Stimulated activated CD8-positive, alpha-beta memory T cell treated with anti-CD3 and anti-CD28 coated beads, Interleukin-12 subunit alpha, Interleukin-12 subunit beta, amount 100 ng/mL, for 1 hour (primary cell): ENCODE measurements at regions not wholly inside any gene's neighbourhood (a gene's known extent, or its start where the extent isn't known, plus 50 kb on each side); places are given as distances from the start of the nearest gene placed in this dataset.

ENCODE experiments used
- DNase-seq: peaks from one replicate; pipeline ENCODE4 v3.0.0-alpha.2; 2020; ENCODE audit warnings: low read depth

DNA sequence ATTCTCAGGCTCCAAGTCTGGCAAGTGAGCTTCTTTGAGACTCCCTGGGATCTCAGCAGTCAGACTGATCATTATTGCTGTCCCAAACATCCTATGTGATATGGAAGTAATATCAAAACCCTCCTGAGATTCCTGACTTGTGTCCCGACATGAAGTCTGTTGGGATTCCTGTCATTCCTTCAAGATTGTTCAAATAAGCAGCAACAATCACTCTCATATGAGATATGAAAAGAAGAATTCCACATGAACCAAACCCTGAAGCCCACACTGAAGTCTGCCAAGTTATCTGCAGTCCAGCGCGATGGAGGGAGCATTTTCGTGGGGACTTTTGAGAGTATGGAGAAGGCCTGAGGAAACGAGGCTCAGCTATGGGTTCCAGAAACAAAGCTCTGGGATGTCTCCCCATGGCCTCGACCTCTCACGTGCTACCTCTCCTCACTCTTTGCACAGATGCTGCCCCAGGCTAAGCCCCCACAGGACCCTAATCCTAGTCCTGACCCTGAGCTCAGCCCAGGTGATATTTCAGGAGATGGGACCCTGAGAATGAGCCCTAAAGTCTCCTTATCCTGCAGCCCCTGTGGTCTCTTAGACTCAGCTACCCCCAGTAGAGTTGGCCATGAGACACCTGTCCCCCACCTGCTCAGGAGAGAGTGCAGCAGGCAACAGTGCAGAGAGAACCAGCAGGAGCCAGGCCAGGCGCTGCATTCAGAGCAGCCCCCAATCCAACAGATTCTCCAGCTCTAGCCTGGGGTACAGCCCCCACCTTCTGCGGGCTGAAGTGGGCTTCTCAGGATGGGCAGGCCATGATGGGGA, 100.2 kb downstream of the GGTLC2 start:
- no peak for DNase-seq

GRCh38 chr22:22745225-22746060, 101.0 kb downstream of the GGTLC2 start:
- no peak for DNase-seq

DNA sequence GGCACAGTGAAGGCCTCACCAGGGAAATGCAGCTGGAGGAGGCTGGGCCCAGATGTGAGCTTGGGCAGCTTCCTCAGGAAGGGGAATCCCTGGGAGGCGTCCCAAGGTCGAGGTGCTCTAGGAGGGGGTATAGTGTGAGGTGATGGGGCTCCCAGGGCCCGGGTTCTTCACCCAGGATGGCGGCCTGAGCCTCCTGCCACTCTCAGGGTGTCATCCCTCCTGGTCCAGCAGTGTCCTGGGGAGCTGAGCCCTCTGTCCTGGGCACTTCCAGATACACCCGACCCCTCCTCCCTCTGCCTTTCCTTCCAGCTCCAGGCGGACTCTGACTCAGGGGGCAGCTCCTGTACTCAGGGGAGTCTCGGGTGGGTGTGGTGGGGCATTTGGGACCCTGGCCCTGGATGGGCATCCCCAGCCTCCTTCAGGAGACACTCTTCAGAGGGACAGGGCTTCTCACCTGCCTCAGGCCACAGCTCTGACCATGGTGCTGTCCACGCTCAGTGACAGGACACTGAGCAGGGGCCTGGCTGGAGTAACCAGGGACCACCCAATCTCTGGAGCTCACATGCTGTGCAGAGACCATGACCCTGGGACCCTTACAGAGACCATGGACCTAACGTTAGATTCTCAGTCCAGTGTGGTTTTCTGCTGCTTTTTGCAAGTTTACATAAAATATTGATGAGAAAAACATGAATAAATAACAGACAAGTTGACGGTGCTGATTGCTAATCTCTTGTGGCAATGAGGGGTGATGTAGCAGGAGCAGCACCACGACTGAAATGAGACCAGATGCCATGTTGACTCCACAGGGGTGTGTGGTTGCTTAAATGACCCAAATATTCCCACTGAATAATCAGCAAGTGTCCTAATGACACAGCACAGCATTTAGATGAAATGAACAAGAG, 101.9 kb downstream of the GGTLC2 start:
- no peak for DNase-seq

- no peak for DNase-seq
Measured at GRCh38 chr22:22746963-22747933, 102.8 kb downstream of the GGTLC2 start.

GRCh38 chr22:22748297-22748743, 103.9 kb downstream of the GGTLC2 start:
- DNase-seq, result no peak

GRCh38 chr22:22748756-22749155, 104.3 kb downstream of the GGTLC2 start:
- DNase-seq, result no peak

GRCh38 chr22:22749167-22749758, 104.8 kb downstream of the GGTLC2 start:
- no peak for DNase-seq

GRCh38 chr22:22750335-22751042, 106.1 kb downstream of the GGTLC2 start:
- no peak for DNase-seq

GRCh38 chr22:22751043-22751603, 106.7 kb downstream of the GGTLC2 start:
- DNase-seq, result no peak

- no peak for DNase-seq
Measured at GRCh38 chr22:22752199-22752555, 107.8 kb downstream of the GGTLC2 start.

GRCh38 chr22:22752556-22753477, 108.4 kb downstream of the GGTLC2 start:
- DNase-seq, result no peak

GRCh38 chr22:22753526-22754267, 109.3 kb downstream of the GGTLC2 start:
- peak; percentile 72 for DNase-seq

DNA sequence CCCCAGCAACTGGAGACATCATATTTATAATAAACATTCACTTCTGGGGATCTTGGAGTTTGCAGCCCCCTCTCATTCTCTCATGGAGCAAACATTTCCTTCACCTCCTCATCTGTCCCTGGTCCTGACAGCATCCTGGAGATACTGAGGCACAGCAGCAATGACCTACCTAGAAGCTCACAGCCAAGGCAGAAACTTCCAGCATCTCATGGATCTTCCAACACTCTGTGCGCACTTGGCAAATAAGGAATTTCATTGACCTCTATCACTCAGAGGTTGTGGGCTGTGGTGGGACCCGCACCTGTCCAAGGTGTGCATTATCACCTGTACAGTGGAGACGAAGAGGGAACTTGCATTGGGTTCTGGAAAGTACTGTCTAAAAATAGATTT, 109.8 kb downstream of the GGTLC2 start:
- DNase-seq, result no peak

DNA sequence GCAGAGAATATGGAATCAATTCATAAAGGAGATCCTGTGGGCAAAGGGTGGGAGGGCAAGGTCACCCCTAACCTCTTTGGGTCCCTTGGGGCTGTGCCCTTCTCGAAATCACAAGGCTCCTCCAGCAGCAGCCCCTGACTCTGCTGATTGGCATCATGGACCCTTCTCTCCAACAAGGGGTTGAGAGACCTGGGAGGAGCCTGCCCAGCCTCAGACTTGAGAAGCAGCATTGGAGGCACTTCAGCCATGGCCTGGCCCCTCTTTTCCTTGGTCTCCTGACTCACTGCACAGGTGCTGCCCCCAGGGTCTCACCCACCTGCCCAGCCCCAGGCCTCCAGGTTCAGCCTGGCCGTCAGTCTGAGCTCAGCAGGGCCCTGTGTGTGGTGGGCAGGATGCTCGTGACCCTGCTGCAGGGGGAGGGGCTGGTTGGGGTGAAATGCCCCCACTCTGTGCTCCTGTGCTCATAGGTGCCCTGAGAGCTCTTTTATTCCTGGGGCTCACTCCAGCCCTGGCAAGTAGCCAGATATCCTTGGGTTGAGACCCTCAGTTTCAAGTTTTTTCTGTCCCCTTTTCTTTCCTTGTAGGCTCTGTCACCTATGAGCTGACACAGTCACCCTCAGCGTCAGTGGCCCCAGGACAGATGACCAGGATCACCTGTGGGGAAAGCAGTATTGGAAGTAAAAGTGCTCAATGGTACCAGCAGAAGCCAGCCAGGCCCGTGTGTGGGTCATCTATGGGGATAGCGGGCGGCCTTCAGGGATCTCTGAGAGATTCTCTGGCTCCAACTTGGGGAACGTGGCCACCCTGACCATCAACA, 110.8 kb downstream of the GGTLC2 start:
- DNase-seq, result no peak

DNA sequence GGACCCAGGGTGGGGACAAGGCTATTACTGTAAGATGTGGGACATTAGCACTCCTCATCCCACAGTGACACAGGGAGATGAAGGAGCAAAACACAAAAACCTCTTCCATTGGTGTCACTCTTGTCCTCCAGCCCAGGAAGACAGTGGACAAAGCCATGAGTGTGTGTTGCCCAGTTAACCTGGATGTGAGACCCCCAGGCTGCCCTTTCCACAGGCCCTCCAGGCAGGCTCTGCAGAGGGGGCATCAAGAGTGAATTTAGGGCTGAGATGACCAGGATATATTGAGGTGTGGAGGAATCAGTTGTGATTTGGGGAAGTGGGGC, 111.3 kb downstream of the GGTLC2 start:
- no peak for DNase-seq

DNA sequence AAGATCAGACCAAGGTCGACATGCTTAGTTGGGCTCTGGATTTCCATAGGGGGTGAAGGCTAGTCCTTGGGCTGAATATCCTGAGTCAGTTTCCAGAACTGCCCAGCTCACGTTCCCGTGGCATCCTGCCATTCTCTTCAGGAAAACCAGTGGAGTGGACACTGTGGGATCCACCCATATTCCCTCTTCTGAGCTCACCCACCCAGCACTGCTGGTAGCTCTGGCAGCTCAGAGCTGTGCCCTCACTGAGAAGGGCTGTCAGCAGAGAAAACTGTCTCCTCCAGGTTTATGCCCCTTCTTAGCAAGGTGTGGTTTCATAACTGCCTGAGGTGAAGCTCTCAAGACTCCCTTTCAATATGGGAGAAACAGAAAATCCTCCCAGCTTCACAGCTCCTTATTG, 111.7 kb downstream of the GGTLC2 start:
- no peak for DNase-seq
